GM13976 (cell line): ENCODE measurements at regions not wholly inside any gene's neighbourhood (a gene's known extent, or its start where the extent isn't known, plus 50 kb on each side); places are given as distances from the start of the nearest gene placed in this dataset.

Source experiments
- DNase-seq: peaks from one replicate; pipeline ENCODE4 v3.0.0; 2012; ENCODE audit warnings: low spot score
- CTCF ChIP-seq: IDR thresholded peaks from 2 replicates; pipeline ENCODE4 v1.5.1; 2012; ENCODE audit warnings: borderline replicate concordance, mild to moderate bottlenecking; ENCODE audit not compliant: insufficient read depth; ENCODE audit errors: extremely low read depth, missing control alignments, control extremely low read depth
- in situ Hi-C: fragments of 300-500 bp; cut with MboI; formaldehyde crosslinking; loops from one replicate; pipeline ENCODE4 v1.12.0; 2022; ENCODE audit warnings: low sequenced_read_pairs, mixed read lengths, inconsistent platforms; ENCODE audit not compliant: unreplicated experiment

DNA sequence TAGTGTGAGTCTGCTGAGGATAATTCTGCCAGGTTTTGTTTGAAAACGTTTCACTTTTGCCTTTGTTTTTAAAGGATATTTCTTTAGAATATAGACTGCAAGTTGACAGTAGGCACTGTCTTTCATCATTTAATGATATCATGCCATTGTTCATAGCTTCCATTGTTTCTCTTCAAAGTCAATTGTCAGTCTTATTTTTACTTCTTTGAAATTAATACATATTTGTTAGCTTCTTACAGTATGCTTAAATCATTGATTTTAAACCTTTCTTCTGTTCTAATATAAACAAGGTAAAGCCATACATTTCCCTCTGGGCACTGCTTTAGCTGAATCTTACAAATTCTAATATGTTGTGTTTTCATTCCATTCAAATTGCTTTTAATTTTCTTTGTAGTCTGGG is 62.3 kb upstream of the PARVA start:
- no peak for DNase-seq
- in situ Hi-C loops: no loop called here
- TF ChIP-seq CTCF: no peak

- TF ChIP-seq CTCF: no peak
- in situ Hi-C loops: no loop called here
- DNase-seq: no peak
Observed at GRCh38 chr11:12316432-12316831, 60.9 kb upstream of the PARVA start.

DNA sequence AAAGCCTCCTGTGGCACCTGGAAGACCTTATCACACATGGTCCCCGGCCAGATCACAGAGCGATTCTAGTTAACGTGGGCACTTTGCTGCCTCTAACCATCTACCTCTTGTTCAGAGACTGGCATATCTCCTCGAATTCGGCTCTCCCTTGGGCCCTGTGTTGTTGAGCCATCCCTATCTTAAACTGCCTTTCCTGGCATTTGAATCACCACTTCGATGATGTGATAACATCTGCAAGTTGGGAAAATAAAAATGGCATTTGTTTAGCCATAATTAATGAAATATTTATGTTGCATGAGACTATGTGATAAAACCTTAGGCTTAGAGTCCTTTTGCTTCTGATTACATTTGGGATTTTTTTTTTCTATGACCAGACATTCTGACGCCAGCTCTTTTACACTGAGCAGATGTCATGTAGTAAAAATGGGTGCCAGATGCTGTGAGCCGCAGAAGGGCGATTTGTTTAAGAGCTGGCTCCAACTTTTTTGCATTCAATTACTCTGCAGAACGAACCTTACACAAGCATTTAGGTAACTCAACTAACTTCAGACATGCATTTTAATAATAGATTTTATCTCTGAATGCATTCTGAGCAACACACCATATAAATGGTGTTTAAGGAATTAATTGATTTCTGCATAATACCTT is 58.5 kb upstream of the PARVA start:
- no peak for TF ChIP-seq CTCF
- no peak for DNase-seq

DNA sequence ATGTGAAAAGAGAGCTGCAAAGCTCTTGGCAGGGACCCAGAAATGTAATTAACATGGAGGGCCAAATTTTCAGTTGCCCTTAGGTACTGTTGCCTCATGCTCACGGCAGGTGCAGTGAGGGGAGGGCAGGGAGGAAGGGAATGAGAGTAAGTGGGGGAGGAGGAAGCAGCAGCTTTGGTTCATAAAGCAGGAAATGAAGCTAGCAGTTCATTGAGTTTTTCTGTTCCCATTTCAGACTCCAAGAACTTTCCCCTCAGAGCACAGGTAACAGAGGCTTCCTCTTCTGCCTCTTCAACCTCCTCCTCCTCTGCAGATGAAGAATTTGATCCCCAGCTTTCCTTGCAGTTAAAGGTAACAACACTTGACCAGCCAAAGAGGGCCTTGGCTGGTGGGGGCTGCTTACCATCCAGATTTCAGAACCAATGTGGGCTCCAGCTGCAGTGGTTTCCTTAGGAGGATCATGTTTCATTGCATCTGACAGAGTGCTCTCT is 57.9 kb upstream of the PARVA start:
- in situ Hi-C loops: no loop called here
- DNase-seq: peak; percentile 6
- no peak for TF ChIP-seq CTCF

More for the DNA sequence above, 58.5 kb upstream of the PARVA start:
- in situ Hi-C loops: no loop called here

DNA sequence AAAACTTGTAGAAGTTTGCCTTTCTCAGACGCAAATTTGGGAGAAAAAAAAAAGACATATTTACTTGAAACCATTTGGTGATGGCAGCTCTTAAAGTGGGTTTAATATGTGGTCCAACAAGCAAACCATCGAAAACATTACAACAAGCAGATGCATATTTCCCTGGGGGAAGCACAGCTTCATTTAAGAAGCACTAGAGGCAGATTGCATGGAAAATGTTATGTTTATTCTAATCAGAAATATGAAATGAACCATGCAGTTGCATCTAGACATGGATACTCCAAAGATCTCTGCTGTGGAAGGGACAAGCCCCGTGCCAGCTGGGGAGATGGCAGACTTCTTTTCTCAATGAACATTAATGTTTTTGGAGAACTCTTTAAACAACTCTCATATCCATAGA is 57.4 kb upstream of the PARVA start:
- TF ChIP-seq CTCF: no peak
- DNase-seq: no peak
- in situ Hi-C loops: no loop called here

DNA sequence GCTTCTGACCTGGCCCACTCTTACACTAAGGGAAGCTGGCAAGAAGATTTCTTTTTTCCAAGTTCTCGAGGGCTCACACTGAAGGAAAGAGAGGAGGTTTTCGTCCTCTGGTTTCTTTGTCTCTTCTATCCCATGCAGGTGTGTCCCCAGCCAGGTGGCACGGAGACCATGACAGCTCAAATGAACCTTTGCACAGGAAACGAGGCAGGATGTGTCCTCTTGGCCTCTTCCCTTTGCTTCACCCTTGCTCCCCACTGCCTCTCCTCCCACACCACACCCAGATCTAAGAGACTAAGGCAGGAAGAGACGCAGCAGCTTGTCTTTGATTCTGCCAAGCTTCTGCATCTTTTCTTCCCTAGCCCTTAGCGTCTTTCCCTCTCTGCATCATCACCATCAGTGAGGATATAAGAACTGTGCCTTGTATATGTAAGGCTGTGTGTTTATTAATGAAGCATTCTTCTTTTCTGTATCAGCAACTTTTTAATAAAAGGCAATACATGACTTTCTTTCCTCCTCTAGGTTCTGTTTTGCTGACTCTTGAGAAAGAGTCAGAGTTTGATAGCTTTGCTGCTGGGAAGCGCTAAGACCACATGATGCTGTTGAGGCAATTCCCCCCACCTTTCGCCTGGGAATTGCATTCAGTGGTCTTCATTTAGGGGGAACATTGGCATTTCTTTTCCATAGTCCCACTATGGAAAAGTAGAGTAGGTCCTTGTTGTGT is 56.0 kb upstream of the PARVA start:
- no peak for TF ChIP-seq CTCF
- no peak for DNase-seq
- in situ Hi-C loops: no loop called here
